Prostate gland (tissue), 2 donors: ENCODE measurements at regions not wholly inside any gene's neighbourhood (a gene's known extent, or its start where the extent isn't known, plus 50 kb on each side); places are given as distances from the start of the nearest gene placed in this dataset.

Experiments used
- POLR2AphosphoS5 ChIP-seq: sonication (generic); formaldehyde crosslinking; IDR thresholded peaks from one replicate; pipeline ENCODE4 v1.6.1; 2017; ENCODE audit warnings: antibody characterized with exemption
- TF ChIP-seq, protein P1 (sequence below), 4 experiments: fragments of 200-600 bp in 2 of 4; fragments of 450-650 bp in 2 of 4; sonication (generic) in 2 of 4; IDR thresholded peaks; 1 replicate in 3 of 4; 2 replicates in 1 of 4; pipeline ENCODE4 v1.5.1; 2016 to 2019; ENCODE audit warnings: antibody characterized with exemption in 4 of 4, mild to moderate bottlenecking in 2 of 4, moderate library complexity in 2 of 4

DNA sequence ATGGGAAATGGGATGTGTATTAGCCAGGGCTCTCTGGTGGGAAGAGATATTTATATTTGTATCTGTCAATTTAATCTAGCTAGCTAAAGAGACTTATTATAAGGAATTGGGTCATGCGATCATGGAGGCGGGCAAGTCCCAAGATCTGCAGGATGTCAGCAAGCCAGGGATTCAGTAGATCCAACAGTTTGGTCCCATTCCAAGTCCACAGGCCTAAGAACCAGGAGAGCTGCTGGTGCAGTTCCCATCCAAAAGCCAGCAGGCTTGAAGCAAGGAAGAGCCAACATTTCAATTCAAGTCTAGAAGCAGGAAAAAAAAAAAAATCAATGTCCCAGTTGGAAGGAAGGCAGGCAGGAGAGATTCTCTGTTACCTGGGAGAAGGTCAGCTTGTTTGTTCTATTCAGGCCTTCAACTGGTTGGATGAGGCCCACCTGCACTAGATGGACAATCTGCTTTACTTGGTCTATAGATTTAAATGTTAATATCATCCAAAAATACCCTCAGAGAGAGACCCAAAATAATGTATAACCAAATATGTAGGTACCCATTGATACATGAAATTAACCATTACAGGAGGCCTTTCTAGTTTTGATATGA lies 60.7 kb upstream of the BCAT1 start:
- TF ChIP-seq, protein P1, sequence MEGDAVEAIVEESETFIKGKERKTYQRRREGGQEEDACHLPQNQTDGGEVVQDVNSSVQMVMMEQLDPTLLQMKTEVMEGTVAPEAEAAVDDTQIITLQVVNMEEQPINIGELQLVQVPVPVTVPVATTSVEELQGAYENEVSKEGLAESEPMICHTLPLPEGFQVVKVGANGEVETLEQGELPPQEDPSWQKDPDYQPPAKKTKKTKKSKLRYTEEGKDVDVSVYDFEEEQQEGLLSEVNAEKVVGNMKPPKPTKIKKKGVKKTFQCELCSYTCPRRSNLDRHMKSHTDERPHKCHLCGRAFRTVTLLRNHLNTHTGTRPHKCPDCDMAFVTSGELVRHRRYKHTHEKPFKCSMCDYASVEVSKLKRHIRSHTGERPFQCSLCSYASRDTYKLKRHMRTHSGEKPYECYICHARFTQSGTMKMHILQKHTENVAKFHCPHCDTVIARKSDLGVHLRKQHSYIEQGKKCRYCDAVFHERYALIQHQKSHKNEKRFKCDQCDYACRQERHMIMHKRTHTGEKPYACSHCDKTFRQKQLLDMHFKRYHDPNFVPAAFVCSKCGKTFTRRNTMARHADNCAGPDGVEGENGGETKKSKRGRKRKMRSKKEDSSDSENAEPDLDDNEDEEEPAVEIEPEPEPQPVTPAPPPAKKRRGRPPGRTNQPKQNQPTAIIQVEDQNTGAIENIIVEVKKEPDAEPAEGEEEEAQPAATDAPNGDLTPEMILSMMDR (IDR thresholded peaks at IDR 0.05), result no peak
- TF ChIP-seq POLR2AphosphoS5, result no peak
